T-cell (primary cell): ENCODE measurements at regions not wholly inside any gene's neighbourhood (a gene's known extent, or its start where the extent isn't known, plus 50 kb on each side); places are given as distances from the start of the nearest gene placed in this dataset.

Source experiments
- ATAC-seq, 4 experiments: fragments of 200-7000 bp in 3 of 4; fragments of 150-1000 bp in 1 of 4; cut with Tn5 transposase; replicated peaks in 1 of 4; 1 replicate in 3 of 4; 2 replicates in 1 of 4; pipeline ENCODE4 v1.10.0; 2021; ENCODE audit warnings: moderate library complexity in 3 of 4, mild to moderate bottlenecking in 2 of 4, moderate number of reproducible peaks in 1 of 4
- CTCF ChIA-PET, 2 donors: fragments of 300-600 bp; sonication (Branson Sonifier 250); formaldehyde crosslinking; loops; one replicate each; lab custom pipeline; 2022; ENCODE audit warnings: antibody characterized with exemption in 2 of 2; lab: Charles Lee
- POLR2A ChIA-PET, 2 donors: fragments of 300-600 bp; sonication (Branson Sonifier 250); formaldehyde crosslinking; loops; one replicate each; lab custom pipeline; 2022; ENCODE audit warnings: antibody characterized with exemption in 2 of 2; lab: Charles Lee
- DNase-seq, 35 experiments: peaks; one replicate each; pipeline versions ENCODE4 v3.0.0 to v3.0.0-alpha.2; 2013 to 2023
- H3K27ac ChIP-seq: one replicate; pipeline ENCODE4 v1.5.1; 2013; ENCODE audit warnings: low read length
- H3K27me3 ChIP-seq, 2 experiments: replicated peaks in 1 of 2; 1 replicate in 1 of 2; 2 replicates in 1 of 2; pipeline versions ENCODE4 v1.6.1 to v1.7.0; 2013; ENCODE audit warnings: low read length in 1 of 2, mixed read lengths in 1 of 2; ENCODE audit not compliant: control insufficient read depth in 2 of 2, insufficient read depth in 2 of 2; ENCODE audit errors: extremely low read depth in 1 of 2
- H3K36me3 ChIP-seq, 2 donors: 1 replicate in 1 of 2; 2 replicates in 1 of 2; pipeline versions ENCODE4 v1.6.1 to v1.7.0; 2013; ENCODE audit warnings: low read length in 1 of 2; ENCODE audit not compliant: control insufficient read depth in 2 of 2, insufficient read depth in 1 of 2; ENCODE audit errors: extremely low read depth in 1 of 2
- H3K4me1 ChIP-seq, 2 experiments: 1 replicate in 1 of 2; 2 replicates in 1 of 2; pipeline versions ENCODE4 v1.6.1 to v1.7.0; 2013; ENCODE audit warnings: low read length in 2 of 2, mixed read lengths in 1 of 2; ENCODE audit not compliant: insufficient read depth in 2 of 2, control insufficient read depth in 1 of 2; ENCODE audit errors: extremely low read depth in 1 of 2
- H3K4me3 ChIP-seq, 2 donors: 1 replicate in 1 of 2; 2 replicates in 1 of 2; pipeline versions ENCODE4 v1.5.1 to v1.7.0; 2013; ENCODE audit warnings: mild to moderate bottlenecking in 2 of 2, low read length in 1 of 2, moderate library complexity in 1 of 2; ENCODE audit not compliant: control insufficient read depth in 1 of 2; ENCODE audit errors: extremely low read depth in 1 of 2
- H3K9me3 ChIP-seq: 2 replicates; pipeline ENCODE4 v1.7.0; 2013
- H3K27ac Mint-ChIP-seq, 2 donors: one replicate each; pipeline ENCODE4 v1.8.0; 2020 to 2021; ENCODE audit warnings: mild to moderate bottlenecking in 2 of 2, mixed read lengths in 2 of 2
- H3K27me3 Mint-ChIP-seq, 2 donors: one replicate each; pipeline ENCODE4 v1.8.0; 2021 to 2022; ENCODE audit warnings: mixed read lengths in 2 of 2
- H3K36me3 Mint-ChIP-seq: one replicate; pipeline ENCODE4 v1.8.0; 2021; ENCODE audit warnings: mixed read lengths
- H3K4me1 Mint-ChIP-seq, 3 donors: one replicate each; pipeline ENCODE4 v1.8.0; 2020 to 2022; ENCODE audit warnings: mixed read lengths in 3 of 3, mild to moderate bottlenecking in 1 of 3
- H3K4me3 Mint-ChIP-seq, 3 donors: one replicate each; pipeline ENCODE4 v1.8.0; 2020 to 2022; ENCODE audit warnings: mild to moderate bottlenecking in 3 of 3, mixed read lengths in 3 of 3, moderate library complexity in 3 of 3
- H3K9me3 Mint-ChIP-seq, 3 donors: one replicate each; pipeline ENCODE4 v1.8.0; 2020 to 2022; ENCODE audit warnings: mixed read lengths in 3 of 3
- WGBS: methylation state at CpG from one replicate; pipeline ENCODE4 v1.1.5; 2013; ENCODE audit warnings: missing lambda C conversion rate; ENCODE audit not compliant: insufficient coverage; 5-methylcytosine and 5-hydroxymethylcytosine counted together

DNA sequence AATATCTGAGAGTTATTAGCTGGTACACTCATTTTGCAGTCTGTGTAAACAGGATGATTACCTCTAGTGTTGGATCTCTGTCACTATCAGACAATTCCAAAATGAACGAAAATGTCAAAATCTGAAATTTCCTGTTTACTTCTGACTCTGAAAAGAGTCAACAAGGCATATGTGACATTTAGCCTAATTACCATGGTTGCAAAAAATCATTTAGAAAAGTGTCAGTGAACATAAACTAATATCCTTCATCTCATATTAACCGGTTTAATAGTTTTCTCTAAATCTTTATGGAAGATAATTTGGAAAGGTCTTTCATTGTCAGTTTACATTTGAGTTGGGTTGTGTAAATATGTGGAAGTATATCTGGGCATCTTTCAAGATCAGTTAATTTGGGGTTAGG, 431.8 kb upstream of the HSF2 start:
- Histone ChIP-seq H3K36me3 (no peaks in the 10 kb centered on the region), H3K9me3 (no peaks in the 10 kb centered on the region), H3K4me1 (no peaks in the 10 kb centered on the region), H3K4me3 (no peak overlapping the region), H3K27ac (no peak overlapping the region), H3K27me3 (no peaks in the 10 kb centered on the region)
- Mint-ChIP-seq H3K4me1 (peaks cover 8 to 14% (median 10%) of the 10 kb centered on the region in 3 donors), H3K9me3 (peaks cover 0 to 3% (median 0%) of the 10 kb centered on the region in 3 donors), H3K27me3 (no peaks in the 10 kb centered on the region), H3K27ac (no peak overlapping the region), H3K36me3 (no peaks in the 10 kb centered on the region), H3K4me3 (no peak overlapping the region)
- WGBS, result 67% methylated on average over 1 of the region's 2 CpGs
- ATAC-seq (no peak), DNase-seq (no peak)
- CTCF ChIA-PET, result no interaction called here
- POLR2A ChIA-PET, result no interaction called here

DNA sequence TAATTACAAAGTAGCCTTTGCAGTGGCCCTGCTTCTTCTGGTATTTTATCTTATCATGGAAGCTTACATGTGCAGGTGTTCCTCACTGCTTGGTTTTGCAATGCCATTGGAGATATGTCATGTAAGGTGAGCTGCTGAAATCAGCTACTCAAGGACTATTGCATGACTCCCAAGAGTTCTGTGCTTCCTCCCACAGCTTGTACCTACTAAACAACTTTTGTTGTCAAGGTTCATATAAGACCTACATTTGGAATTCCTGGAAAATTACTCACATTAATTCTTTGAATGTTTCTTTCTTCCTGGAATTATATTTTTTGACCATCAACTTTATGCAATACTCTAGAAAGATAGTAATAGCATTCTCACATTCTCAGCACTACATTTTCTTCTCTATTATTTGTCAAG, 427.5 kb upstream of the HSF2 start:
- POLR2A ChIA-PET, result no interaction called here
- Mint-ChIP-seq H3K27ac (no peak overlapping the region), H3K4me3 (no peak overlapping the region), H3K27me3 (no peaks in the 10 kb centered on the region), H3K9me3 (peaks cover 0 to 6% (median 0%) of the 10 kb centered on the region in 3 donors), H3K36me3 (no peaks in the 10 kb centered on the region), H3K4me1 (peaks cover 17 to 29% (median 22%) of the 10 kb centered on the region in 3 donors)
- H3K27ac ChIP-seq, result no peak overlapping the region
- no peaks in the 10 kb centered on the region for H3K27me3 ChIP-seq
- no peaks in the 10 kb centered on the region for H3K9me3 ChIP-seq
- no peak for DNase-seq
- H3K4me1 ChIP-seq, result no peaks in the 10 kb centered on the region
- CTCF ChIA-PET, result no interaction called here
- no peak overlapping the region for H3K4me3 ChIP-seq
- no peak for ATAC-seq
- H3K36me3 ChIP-seq, result no peaks in the 10 kb centered on the region

DNA sequence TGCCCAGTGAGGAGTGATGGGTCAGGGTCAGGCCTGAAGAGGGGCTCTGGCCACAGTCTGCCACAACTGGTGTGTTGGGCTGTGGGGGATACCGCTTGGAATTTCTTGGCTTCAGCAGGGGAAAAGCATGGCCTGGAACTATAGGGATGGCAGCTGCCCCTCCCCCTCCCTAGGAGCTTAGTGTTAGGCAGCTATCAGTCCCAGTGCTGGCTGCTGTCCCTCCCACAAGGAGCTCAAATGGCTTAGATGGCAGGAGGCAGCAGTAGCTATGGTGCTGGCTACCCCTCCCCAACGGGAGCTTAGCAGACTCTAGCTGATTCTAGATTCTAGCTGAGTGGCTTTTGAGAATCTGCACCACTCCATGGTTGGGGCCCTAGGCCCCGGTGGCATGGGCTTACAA, 414.5 kb upstream of the HSF2 start:
- ChIA-PET CTCF (interaction anchor here in 1 of 2 donors (0.5 kb wide), 1 partner anchor 317 kb away, joined by 4 read pairs; no protein-coding TSS in a partner anchor), POLR2A (no interaction called here)
- Histone ChIP-seq H3K9me3 (no peaks in the 10 kb centered on the region), H3K4me3 (no peak overlapping the region), H3K27ac (no peak overlapping the region), H3K36me3 (no peaks in the 10 kb centered on the region), H3K4me1 (no peaks in the 10 kb centered on the region), H3K27me3 (no peaks in the 10 kb centered on the region)
- Mint-ChIP-seq H3K27ac (no peak overlapping the region), H3K4me3 (no peak overlapping the region), H3K27me3 (no peaks in the 10 kb centered on the region), H3K36me3 (no peaks in the 10 kb centered on the region), H3K9me3 (peaks cover 0 to 10% (median 6%) of the 10 kb centered on the region in 3 donors), H3K4me1 (no peaks in the 10 kb centered on the region)
- ATAC-seq (no peak), DNase-seq (no peak)
- WGBS, result 80% methylated on average over 2 of the region's 3 CpGs

DNA sequence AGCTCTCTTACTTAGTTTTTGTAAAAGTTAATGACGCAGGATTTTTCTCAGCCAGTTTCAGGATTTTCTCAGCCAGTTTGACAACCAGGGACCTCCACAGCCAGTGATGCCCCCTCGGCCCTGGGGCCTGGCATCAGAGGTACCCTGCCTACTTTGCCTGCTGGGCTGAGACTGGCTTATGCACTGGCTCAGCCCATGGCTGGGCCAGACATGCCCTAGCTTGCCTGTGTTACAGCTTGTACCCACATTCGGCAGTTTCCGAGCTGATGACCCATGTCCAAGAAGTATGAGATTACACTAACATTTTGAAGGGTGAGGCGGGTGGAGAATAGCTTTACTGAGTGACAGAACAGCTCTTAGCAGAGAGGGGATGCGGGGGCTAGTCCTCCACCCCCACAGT, 406.1 kb upstream of the HSF2 start:
- Histone ChIP-seq H3K4me1 (no peaks in the 10 kb centered on the region), H3K4me3 (no peak overlapping the region), H3K36me3 (peaks cover 0 to 2% of the 10 kb centered on the region in 2 donors), H3K9me3 (no peaks in the 10 kb centered on the region), H3K27me3 (no peaks in the 10 kb centered on the region), H3K27ac (no peak overlapping the region)
- ChIA-PET POLR2A (no interaction called here), CTCF (interaction anchor here in 1 of 2 donors (0.7 kb wide), 1 partner anchor 42 kb away, joined by 4 read pairs; no protein-coding TSS in a partner anchor)
- no peak for DNase-seq
- Mint-ChIP-seq H3K4me1 (peaks cover 0 to 13% (median 6%) of the 10 kb centered on the region in 3 donors), H3K27me3 (no peaks in the 10 kb centered on the region), H3K27ac (no peak overlapping the region), H3K4me3 (no peak overlapping the region), H3K36me3 (no peaks in the 10 kb centered on the region), H3K9me3 (peaks cover 0 to 6% (median 0%) of the 10 kb centered on the region in 3 donors)
- WGBS, result 60% methylated on average over 1 of the region's 6 CpGs
- ATAC-seq, result no peak

DNA sequence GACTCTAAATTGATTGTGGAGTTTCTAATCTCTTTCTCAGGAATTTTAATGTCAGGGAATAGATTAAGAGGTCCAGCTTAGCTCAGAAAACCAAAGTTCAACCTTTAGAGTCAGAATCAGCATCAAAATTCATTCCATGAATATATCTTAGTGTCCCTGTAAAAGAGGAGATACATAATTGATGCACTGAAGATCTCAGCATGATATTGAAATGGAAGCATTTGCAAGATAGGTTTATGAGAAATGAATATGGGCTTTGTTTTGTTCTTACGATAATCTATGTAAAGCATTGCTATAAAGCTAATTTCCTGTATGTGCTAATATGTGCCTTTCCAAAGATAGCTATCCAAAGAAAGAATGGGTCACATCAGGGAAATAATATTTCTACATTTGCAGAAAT, 404.5 kb upstream of the HSF2 start:
- CTCF ChIA-PET, result no interaction called here
- no peaks in the 10 kb centered on the region for H3K9me3 ChIP-seq
- POLR2A ChIA-PET, result no interaction called here
- WGBS, result no CpG with 5 or more reads among the region's 1 CpG
- H3K27me3 Mint-ChIP-seq, result no peaks in the 10 kb centered on the region
- no peak overlapping the region for H3K27ac Mint-ChIP-seq
- no peak overlapping the region for H3K4me3 ChIP-seq
- H3K9me3 Mint-ChIP-seq, result peaks cover 0 to 6% (median 0%) of the 10 kb centered on the region in 3 donors
- H3K4me3 Mint-ChIP-seq, result no peak overlapping the region
- DNase-seq, result no peak
- H3K4me1 ChIP-seq, result no peaks in the 10 kb centered on the region
- peaks cover 0 to 13% (median 6%) of the 10 kb centered on the region in 3 donors for H3K4me1 Mint-ChIP-seq
- H3K27ac ChIP-seq, result no peak overlapping the region
- H3K27me3 ChIP-seq, result no peaks in the 10 kb centered on the region
- H3K36me3 Mint-ChIP-seq, result no peaks in the 10 kb centered on the region
- no peak for ATAC-seq
- H3K36me3 ChIP-seq, result peaks cover 0 to 2% of the 10 kb centered on the region in 2 donors

DNA sequence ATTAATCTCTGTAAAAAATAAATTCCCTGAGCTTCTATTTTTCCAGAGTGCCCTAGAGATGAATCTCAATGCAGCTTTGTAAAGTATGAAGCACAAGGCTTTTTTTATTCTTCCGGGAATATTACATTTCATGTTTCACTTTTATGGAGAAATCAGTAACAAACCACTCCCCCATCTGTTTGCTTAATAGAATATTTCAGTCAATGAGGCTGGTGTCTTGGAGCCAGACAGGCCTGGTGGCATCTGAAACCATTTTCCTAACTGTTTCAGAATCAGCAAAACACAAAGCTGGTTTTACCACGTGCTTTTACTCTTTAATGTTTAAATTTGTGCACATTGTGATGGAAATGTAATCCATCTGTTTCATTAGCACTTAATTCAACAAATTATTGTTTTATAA, 400.8 kb upstream of the HSF2 start:
- DNase-seq (no peak), ATAC-seq (no peak)
- H3K4me3 Mint-ChIP-seq, result no peak overlapping the region
- no CpG with 5 or more reads among the region's 2 CpGs for WGBS
- ChIA-PET POLR2A (no interaction called here), CTCF (no interaction called here)
- H3K27ac Mint-ChIP-seq, result no peak overlapping the region
- H3K27ac ChIP-seq, result no peak overlapping the region
- H3K36me3 Mint-ChIP-seq, result no peaks in the 10 kb centered on the region
- no peaks in the 10 kb centered on the region for H3K4me1 Mint-ChIP-seq
- H3K27me3 ChIP-seq, result no peaks in the 10 kb centered on the region
- H3K4me3 ChIP-seq, result no peak overlapping the region
- H3K9me3 Mint-ChIP-seq, result peaks cover 0 to under 1% (median 0%) of the 10 kb centered on the region in 3 donors
- H3K9me3 ChIP-seq, result no peaks in the 10 kb centered on the region
- peaks cover 0 to 9% of the 10 kb centered on the region in 2 donors for H3K27me3 Mint-ChIP-seq
- H3K4me1 ChIP-seq, result no peaks in the 10 kb centered on the region
- H3K36me3 ChIP-seq, result peaks cover 0 to 2% of the 10 kb centered on the region in 2 donors
